Thyroid gland (tissue), 4 donors: ENCODE measurements at regions not wholly inside any gene's neighbourhood (a gene's known extent, or its start where the extent isn't known, plus 50 kb on each side); places are given as distances from the start of the nearest gene placed in this dataset.

Experiments used
- POLR2A ChIP-seq, 2 donors: fragments of 450-650 bp; IDR thresholded peaks; one replicate each; pipeline ENCODE4 v1.6.1; 2017; ENCODE audit warnings: antibody characterized with exemption in 2 of 2, mild to moderate bottlenecking in 2 of 2, moderate library complexity in 1 of 2
- TF ChIP-seq, protein P1 (sequence below), 6 experiments: fragments of 200-600 bp in 3 of 6; fragments of 450-650 bp in 3 of 6; sonication (generic) in 3 of 6; IDR thresholded peaks; one replicate each; pipeline ENCODE4 v1.5.1; 2016 to 2019; ENCODE audit warnings: antibody characterized with exemption in 6 of 6, mild to moderate bottlenecking in 2 of 6, inconsistent platforms in 1 of 6, moderate library complexity in 1 of 6

DNA sequence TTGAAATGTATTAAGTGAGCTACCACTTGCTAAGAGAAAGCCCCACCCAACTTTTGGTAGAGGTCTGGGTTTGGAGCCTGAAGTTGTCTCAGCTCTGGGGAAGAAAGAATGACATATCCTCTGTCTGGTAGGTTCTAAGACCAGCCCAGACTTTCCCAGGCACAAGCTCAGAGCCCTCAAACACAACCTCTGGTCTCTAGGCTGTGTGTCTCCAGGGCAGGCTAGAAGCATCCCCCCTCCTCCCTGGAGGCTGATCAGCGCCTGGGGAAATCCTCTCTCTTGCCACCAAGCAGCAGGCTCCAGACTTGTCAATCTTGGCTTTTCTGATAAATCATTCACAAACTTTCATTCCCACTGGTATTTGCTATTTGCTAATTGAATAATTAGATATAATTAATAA, 226.5 kb upstream of the CST7 start:
- TF ChIP-seq, protein P1, sequence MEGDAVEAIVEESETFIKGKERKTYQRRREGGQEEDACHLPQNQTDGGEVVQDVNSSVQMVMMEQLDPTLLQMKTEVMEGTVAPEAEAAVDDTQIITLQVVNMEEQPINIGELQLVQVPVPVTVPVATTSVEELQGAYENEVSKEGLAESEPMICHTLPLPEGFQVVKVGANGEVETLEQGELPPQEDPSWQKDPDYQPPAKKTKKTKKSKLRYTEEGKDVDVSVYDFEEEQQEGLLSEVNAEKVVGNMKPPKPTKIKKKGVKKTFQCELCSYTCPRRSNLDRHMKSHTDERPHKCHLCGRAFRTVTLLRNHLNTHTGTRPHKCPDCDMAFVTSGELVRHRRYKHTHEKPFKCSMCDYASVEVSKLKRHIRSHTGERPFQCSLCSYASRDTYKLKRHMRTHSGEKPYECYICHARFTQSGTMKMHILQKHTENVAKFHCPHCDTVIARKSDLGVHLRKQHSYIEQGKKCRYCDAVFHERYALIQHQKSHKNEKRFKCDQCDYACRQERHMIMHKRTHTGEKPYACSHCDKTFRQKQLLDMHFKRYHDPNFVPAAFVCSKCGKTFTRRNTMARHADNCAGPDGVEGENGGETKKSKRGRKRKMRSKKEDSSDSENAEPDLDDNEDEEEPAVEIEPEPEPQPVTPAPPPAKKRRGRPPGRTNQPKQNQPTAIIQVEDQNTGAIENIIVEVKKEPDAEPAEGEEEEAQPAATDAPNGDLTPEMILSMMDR (IDR thresholded peaks at IDR 0.05) = no peak
- TF ChIP-seq POLR2A (IDR thresholded peaks at IDR 0.05) = no peak
